ENCODE measurements at regions not wholly inside any gene's neighbourhood (a gene's known extent, or its start where the extent isn't known, plus 50 kb on each side); places are given as distances from the start of the nearest gene placed in this dataset.
A peak's percentile ranks its signal among the peaks of the same experiment; 100 is the strongest.

GRCh38 chr11:106280036-106280435 is 202.6 kb downstream of the AASDHPPT start:
- Mint-ChIP-seq H3K36me3 (ENCODE audit: low read depth) (no peaks in the 10 kb centered on the region), H3K27me3 (ENCODE audit: low read depth, poor library complexity) (no peaks in the 10 kb centered on the region), H3K4me1 (no peaks in the 10 kb centered on the region), H3K4me3 (no peak overlapping the region), H3K9me3 (no peaks in the 10 kb centered on the region), H3K27ac (no peak overlapping the region)
- no peak for TF ChIP-seq CTCF (IDR thresholded peaks at IDR 0.05)
- no peak for DNase-seq

GRCh38 chr11:106281455-106282173 is 204.2 kb downstream of the AASDHPPT start:
- peaks cover 2% of the 10 kb centered on the region for H3K4me1 Mint-ChIP-seq
- no peak for TF ChIP-seq CTCF (IDR thresholded peaks at IDR 0.05)

GRCh38 chr11:106286881-106287504 is 209.5 kb downstream of the AASDHPPT start:
- peaks cover 27% of the 10 kb centered on the region for H3K4me1 Mint-ChIP-seq
- no peaks in the 10 kb centered on the region for H3K36me3 Mint-ChIP-seq (ENCODE audit: low read depth)
- H3K27ac Mint-ChIP-seq = peak overlapping the region; percentile 59
- H3K9me3 Mint-ChIP-seq = no peaks in the 10 kb centered on the region
- no peak overlapping the region for H3K4me3 Mint-ChIP-seq
- no peak for TF ChIP-seq CTCF (IDR thresholded peaks at IDR 0.05)
- DNase-seq = no peak
- no peaks in the 10 kb centered on the region for H3K27me3 Mint-ChIP-seq (ENCODE audit: low read depth, poor library complexity)

More at GRCh38 chr11:106281455-106282173, 204.2 kb downstream of the AASDHPPT start:
- no peak for DNase-seq
- Mint-ChIP-seq H3K9me3 (no peaks in the 10 kb centered on the region), H3K27ac (no peak overlapping the region), H3K36me3 (ENCODE audit: low read depth) (no peaks in the 10 kb centered on the region), H3K4me3 (no peak overlapping the region), H3K27me3 (ENCODE audit: low read depth, poor library complexity) (no peaks in the 10 kb centered on the region)

GRCh38 chr11:106288057-106288456 is 210.6 kb downstream of the AASDHPPT start:
- TF ChIP-seq CTCF (IDR thresholded peaks at IDR 0.05) = no peak
- DNase-seq = no peak
- Mint-ChIP-seq H3K27ac (no peak overlapping the region), H3K36me3 (ENCODE audit: low read depth) (no peaks in the 10 kb centered on the region), H3K9me3 (no peaks in the 10 kb centered on the region), H3K27me3 (ENCODE audit: low read depth, poor library complexity) (no peaks in the 10 kb centered on the region), H3K4me1 (peaks cover 27% of the 10 kb centered on the region), H3K4me3 (no peak overlapping the region)

- TF ChIP-seq CTCF (IDR thresholded peaks at IDR 0.05) = no peak
- H3K4me1 Mint-ChIP-seq = peaks cover 27% of the 10 kb centered on the region
- no peaks in the 10 kb centered on the region for H3K9me3 Mint-ChIP-seq
- H3K4me3 Mint-ChIP-seq = no peak overlapping the region
- DNase-seq = no peak
- H3K27me3 Mint-ChIP-seq (ENCODE audit: low read depth, poor library complexity) = no peaks in the 10 kb centered on the region
- H3K36me3 Mint-ChIP-seq (ENCODE audit: low read depth) = no peaks in the 10 kb centered on the region
- H3K27ac Mint-ChIP-seq = peak overlapping the region; percentile 3
These were observed 211.4 kb downstream of the AASDHPPT start for GRCh38 chr11:106288822-106289387.

All from nephron progenitor cell (in vitro differentiated cells).